Left lung (tissue), 4 donors: ENCODE measurements at regions not wholly inside any gene's neighbourhood (a gene's known extent, or its start where the extent isn't known, plus 50 kb on each side); places are given as distances from the start of the nearest gene placed in this dataset.

Source experiments
- ATAC-seq: fragments of 200-7000 bp; cut with Tn5 transposase; one replicate; pipeline ENCODE4 v1.9.1; 2020; ENCODE audit warnings: moderate library complexity
- DNase-seq, 4 donors: peaks; one replicate each; pipeline ENCODE4 v3.0.0-alpha.2; 2013 to 2020
- H3K27ac ChIP-seq, 2 donors: fragments of 200-600 bp; sonication (generic) in 1 of 2; one replicate each; pipeline versions ENCODE4 v1.5.0 to v1.8.0; 2020 to 2021
- H3K27me3 ChIP-seq, 2 donors: fragments of 200-600 bp; sonication (generic) in 1 of 2; one replicate each; pipeline versions ENCODE4 v1.5.0 to v1.8.0; 2020 to 2021
- H3K36me3 ChIP-seq, 2 donors: fragments of 200-600 bp; sonication (generic) in 1 of 2; one replicate each; pipeline versions ENCODE4 v1.5.0 to v1.8.0; 2020 to 2021
- H3K4me1 ChIP-seq, 2 donors: fragments of 200-600 bp; one replicate each; pipeline ENCODE4 v1.8.0; 2021
- H3K4me3 ChIP-seq, 2 donors: fragments of 200-600 bp; sonication (generic) in 1 of 2; one replicate each; pipeline versions ENCODE4 v1.5.0 to v1.8.0; 2020 to 2021; ENCODE audit warnings: mild to moderate bottlenecking in 1 of 2
- H3K9me3 ChIP-seq, 2 donors: fragments of 200-600 bp; sonication (generic) in 1 of 2; one replicate each; pipeline versions ENCODE4 v1.5.0 to v1.8.0; 2020 to 2021
- CTCF ChIP-seq, 2 donors: fragments of 200-600 bp; sonication (generic) in 1 of 2; IDR thresholded peaks; one replicate each; pipeline versions ENCODE4 v1.5.0 to v1.8.0; 2021; ENCODE audit warnings: antibody characterized with exemption in 2 of 2
- intact Hi-C, 2 donors: fragments of 100-400 bp; cut with DNase I; formaldehyde crosslinking; loops; one replicate each; pipeline versions ENCODE4 v1.11.2 to v1.14.2; 2022
- donor health status: DM: no; HTN: yes; CAD: no.
- donor health status: DM: no; HTN: no; CAD: no.

GRCh38 chr2:121890041-121890440, 134.6 kb downstream of the TSN start:
- Histone ChIP-seq H3K4me1 (no peaks in the 10 kb centered on the region), H3K27ac (no peak overlapping the region), H3K27me3 (no peaks in the 10 kb centered on the region), H3K9me3 (no peaks in the 10 kb centered on the region), H3K4me3 (no peak overlapping the region), H3K36me3 (no peaks in the 10 kb centered on the region)
- no peak for DNase-seq
- no peak for TF ChIP-seq CTCF (IDR thresholded peaks at IDR 0.05)
- intact Hi-C loops: no loop called here
- no peak for ATAC-seq

- Histone ChIP-seq H3K27me3 (no peaks in the 10 kb centered on the region), H3K4me3 (no peak overlapping the region), H3K36me3 (no peaks in the 10 kb centered on the region), H3K9me3 (no peaks in the 10 kb centered on the region), H3K27ac (no peak overlapping the region), H3K4me1 (no peaks in the 10 kb centered on the region)
- intact Hi-C loops: no loop called here
- no peak for DNase-seq
- no peak for TF ChIP-seq CTCF (IDR thresholded peaks at IDR 0.05)
- no peak for ATAC-seq
Measured at GRCh38 chr2:121895723-121896571, 140.5 kb downstream of the TSN start.

- no peak for ATAC-seq
- no peaks in the 10 kb centered on the region for H3K9me3 ChIP-seq
- no peaks in the 10 kb centered on the region for H3K36me3 ChIP-seq
- intact Hi-C loops: no loop called here
- no peak overlapping the region for H3K27ac ChIP-seq
- peak in 1 of 2 donors; percentile 10 for TF ChIP-seq CTCF (IDR thresholded peaks at IDR 0.05)
- H3K4me1 ChIP-seq: no peaks in the 10 kb centered on the region
- no peak for DNase-seq
- H3K4me3 ChIP-seq: no peak overlapping the region
- peaks cover 0 to 4% of the 10 kb centered on the region in 2 donors for H3K27me3 ChIP-seq
Measured at GRCh38 chr2:121897335-121897970, 142.0 kb downstream of the TSN start.

- Histone ChIP-seq H3K4me3 (no peak overlapping the region), H3K27ac (no peak overlapping the region), H3K36me3 (no peaks in the 10 kb centered on the region), H3K27me3 (peaks cover 0 to 12% of the 10 kb centered on the region in 2 donors), H3K9me3 (no peaks in the 10 kb centered on the region), H3K4me1 (no peaks in the 10 kb centered on the region)
- TF ChIP-seq CTCF (IDR thresholded peaks at IDR 0.05): no peak
- ATAC-seq: no peak
- intact Hi-C loops: no loop called here
- DNase-seq: no peak
Measured at GRCh38 chr2:121898483-121898882, 143.0 kb downstream of the TSN start.

- DNase-seq: no peak
- ATAC-seq: no peak
- intact Hi-C loops: no loop called here
- H3K9me3 ChIP-seq: no peaks in the 10 kb centered on the region
- no peak overlapping the region for H3K4me3 ChIP-seq
- no peak overlapping the region for H3K27ac ChIP-seq
- H3K27me3 ChIP-seq: peaks cover 0 to 12% of the 10 kb centered on the region in 2 donors
- no peak for TF ChIP-seq CTCF (IDR thresholded peaks at IDR 0.05)
- no peaks in the 10 kb centered on the region for H3K4me1 ChIP-seq
- no peaks in the 10 kb centered on the region for H3K36me3 ChIP-seq
Measured at GRCh38 chr2:121900391-121900790, 144.9 kb downstream of the TSN start.
